Epithelial cell of prostate (primary cell): ENCODE measurements at regions not wholly inside any gene's neighbourhood (a gene's known extent, or its start where the extent isn't known, plus 50 kb on each side); places are given as distances from the start of the nearest gene placed in this dataset.
"Not testable (repeated sequence)": the region's sequence is repeated elsewhere in the genome, so short reads cannot be mapped to it uniquely, and the experiment has no call there.

Experiments
- DNase-seq: peaks from one replicate; pipeline ENCODE4 v3.0.0-alpha.2; 2011; ENCODE audit warnings: low read depth, low spot score
- H3K27ac ChIP-seq: fragments of 450-650 bp; 2 replicates; pipeline ENCODE4 v1.5.1; 2017; ENCODE audit warnings: mild to moderate bottlenecking

DNA sequence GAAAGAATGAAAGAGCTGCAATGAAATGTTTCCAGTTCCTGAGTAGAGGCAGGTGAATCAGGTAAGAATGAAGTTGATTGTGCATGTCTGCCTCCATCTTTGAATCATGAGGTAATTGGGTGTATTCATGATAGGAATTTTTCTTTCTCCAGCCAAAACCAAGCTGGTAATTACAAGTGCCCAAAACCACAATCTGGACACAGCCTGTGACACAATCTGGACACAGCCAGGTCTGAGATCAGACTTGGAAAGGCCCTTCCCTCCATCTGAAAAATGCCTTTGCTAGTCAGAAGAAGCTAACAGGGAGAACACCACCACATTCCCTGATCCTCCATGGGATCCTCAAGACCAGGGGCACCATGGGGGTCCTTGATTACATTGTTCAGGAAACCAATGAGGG lies 338.5 kb upstream of the THBS1 start:
- peak overlapping the region; percentile 66 for H3K27ac ChIP-seq
- peak; percentile 29 for DNase-seq

DNA sequence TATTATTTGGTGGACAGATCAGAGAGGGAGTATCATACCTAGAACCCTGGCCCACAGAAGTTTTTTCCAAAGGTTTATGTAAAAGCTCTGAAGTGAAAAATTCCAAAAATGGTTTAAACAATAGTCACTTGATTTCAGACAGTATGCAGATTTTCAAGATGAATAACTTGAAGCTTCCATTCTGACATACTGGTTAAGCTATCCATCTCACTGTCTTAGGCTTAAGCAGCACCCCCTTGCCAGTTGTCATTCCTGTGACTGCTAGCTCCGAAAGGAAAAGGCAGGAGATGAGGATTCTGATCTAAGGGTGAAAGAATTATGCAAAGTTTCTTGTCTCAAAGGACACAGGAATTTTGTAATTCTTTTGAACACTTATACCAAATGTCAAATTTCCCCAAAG lies 337.5 kb upstream of the THBS1 start:
- no peak overlapping the region for H3K27ac ChIP-seq
- DNase-seq: no peak

DNA sequence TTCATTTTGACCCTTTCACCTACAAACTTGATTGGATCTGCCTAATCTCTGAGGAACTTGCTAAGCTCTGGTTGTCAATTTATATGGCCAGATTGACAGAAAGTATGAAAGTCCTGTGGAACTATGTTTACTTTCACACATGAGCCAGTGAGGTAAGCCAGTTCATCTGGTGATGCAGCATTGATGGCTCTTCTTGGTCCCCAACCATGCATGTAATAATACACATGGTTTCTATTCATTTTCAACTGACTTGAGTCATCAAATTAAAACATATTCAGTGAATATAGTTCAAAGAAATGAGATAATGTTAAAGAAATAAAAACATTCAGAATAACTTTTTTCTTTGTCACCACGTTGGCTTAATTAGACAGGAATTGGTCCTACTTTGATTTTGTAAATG lies 336.1 kb upstream of the THBS1 start:
- no peak for DNase-seq
- no peak overlapping the region for H3K27ac ChIP-seq

DNA sequence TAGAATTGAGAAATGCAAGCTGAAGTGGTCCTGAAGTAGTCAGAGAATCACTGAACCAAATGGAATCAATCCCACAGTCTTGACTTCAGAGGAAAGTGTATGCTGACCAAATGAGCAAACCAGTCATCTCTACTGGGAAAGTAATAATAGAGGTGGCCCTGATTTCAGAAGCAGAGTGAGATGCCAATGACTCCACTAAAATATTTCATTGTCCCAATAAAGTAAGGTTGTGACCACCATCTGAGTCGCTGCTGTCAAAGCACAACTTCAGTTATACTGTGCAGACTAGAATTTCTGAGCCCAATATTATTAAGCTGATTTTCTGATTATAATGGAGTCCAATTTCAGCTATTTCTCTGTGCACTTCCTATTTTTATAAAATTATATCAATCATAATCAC lies 334.4 kb upstream of the THBS1 start:
- no peak for DNase-seq
- H3K27ac ChIP-seq: no peak overlapping the region

DNA sequence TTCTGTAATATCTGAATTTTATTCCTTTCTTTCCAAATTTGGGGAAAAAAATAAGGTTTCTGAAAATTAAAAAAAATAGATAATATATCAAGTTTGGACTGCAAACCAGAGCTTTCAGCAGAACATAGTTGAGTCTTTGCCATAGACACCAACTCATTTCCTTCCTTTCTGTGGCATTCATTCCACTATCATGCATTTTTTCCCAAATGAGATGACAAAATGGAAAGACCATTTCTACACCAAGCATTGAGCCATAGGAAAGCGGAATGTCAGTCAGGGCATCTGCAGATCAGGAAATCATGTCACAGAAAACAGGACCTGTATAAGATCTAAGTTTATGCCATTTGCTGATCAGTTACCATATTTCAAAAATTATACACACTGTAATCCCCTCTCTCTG lies 333.3 kb upstream of the THBS1 start:
- peak overlapping the region; percentile 29 for H3K27ac ChIP-seq
- no peak for DNase-seq

DNA sequence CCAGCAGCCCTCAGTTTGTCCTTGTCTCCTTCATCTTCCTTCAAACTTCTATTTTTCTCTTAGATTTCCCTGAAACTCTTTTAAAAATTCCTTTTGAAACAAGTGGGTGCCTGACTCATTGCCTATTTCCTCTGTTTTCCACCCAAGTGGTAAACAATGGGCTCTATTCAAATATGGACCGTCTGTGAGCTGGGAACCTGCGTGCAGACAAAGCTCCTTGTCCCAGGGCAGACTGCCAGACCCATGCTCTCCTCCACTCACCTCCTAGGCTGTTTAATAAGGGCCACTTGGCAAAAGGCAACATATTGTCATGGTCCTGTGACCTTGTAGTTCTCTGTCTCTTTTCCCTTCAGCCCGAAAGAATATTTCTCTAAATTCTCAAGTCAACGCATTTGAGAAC lies 332.7 kb upstream of the THBS1 start:
- no peak for DNase-seq
- H3K27ac ChIP-seq: peak overlapping the region; percentile 29

DNA sequence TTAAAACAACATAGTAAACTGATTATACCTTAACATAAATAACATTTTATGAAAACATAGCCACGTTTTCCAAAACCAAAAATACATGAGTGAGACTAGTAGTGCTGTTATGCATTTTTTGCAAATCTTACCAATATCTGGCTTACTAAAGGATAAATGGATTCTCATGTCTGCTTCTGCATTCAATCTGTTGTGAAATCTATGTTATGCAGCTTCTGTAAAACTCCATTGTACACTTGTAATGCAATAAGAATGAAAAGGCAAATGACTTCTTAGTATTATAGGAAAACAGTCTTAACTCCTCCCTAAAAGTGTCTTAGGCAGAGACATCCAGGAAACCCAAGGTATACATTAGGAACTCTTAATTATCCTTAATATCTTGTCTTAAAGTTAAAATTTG lies 330.9 kb upstream of the THBS1 start:
- no peak for DNase-seq
- H3K27ac ChIP-seq: no peak overlapping the region

DNA sequence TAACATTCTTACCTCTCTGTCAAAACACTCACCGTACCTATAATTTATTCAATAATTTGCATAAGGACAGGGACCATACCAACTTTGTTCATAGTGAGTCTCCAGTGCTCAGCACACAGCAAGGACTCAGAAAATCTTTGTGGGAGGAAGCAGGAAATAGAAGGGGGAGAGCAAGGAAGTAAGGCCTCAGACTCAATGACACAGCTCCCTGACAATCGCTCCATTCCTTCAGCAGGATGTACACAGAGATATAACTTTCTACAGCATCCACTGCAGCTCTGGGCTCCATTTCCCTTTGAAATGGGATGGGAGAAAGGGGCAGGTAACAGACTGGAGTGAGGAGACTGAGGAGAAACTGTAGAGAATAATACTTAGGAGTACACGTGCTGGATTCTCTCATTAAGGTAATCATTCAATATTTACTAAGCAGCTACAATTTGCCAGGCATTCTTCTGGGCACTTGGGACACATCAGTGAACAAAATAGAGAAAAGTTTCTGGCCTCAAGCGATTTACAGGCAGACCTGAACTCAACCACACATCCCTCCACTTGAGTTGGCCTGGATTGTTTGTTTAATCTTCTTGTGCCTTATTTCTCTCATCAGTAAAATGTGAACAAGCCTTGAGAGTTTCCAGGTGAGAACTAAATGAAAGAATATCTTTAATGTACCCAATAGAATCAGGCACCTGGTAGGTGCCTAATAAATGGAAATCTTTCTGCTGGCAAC lies 330.3 kb upstream of the THBS1 start:
- no peak for DNase-seq
- no peak overlapping the region for H3K27ac ChIP-seq

DNA sequence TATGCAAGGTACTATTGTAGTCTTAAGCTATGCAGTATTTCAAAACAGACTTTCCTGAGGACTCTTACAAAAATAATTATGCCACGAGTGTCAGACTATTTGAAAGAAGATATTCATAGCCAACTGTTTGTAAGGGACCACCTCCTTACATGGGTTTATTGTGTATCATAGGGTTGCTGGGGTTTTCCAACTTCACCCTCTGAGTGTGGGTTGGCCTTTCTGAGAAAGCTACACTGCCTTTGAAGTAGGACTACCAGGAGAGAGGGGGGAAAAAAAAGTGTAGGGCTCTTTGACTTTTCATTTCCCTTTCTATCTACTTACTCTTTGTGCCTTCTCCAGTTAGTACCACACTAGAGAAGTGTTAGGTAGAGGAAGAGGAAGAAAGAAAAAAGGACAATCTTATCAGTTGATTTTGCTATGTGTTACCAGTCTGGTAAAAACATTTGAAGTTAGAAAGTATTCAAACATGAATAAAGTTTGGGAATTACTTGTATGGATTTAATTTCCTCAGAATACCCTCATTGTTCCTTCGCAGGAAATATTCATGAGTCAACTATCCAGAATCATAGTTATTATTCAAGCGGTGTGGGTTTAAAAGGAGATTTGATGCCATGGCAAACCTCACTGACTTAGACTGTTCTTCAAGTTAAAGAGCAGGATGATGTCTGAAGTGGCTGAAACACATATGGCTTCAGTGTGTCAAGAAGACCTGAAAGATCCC lies 329.3 kb upstream of the THBS1 start:
- no peak for DNase-seq
- H3K27ac ChIP-seq: no peak overlapping the region

DNA sequence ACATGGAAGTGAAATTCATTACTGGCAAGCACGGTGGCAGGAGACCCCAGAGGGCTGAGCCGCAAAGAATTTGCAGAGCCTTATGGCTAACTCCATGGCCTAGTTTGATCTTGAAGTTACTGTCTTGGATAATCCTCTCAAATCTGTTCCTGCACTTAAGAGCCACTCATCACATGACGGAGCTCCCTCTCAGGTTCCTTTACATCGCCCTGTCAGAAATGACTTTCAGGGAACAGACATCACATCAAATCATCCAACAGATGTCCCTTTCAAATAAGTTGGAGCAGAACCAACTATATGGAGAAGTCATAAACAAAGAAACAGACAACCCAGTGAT lies 328.8 kb upstream of the THBS1 start:
- DNase-seq: no peak
- H3K27ac ChIP-seq: no peak overlapping the region

DNA sequence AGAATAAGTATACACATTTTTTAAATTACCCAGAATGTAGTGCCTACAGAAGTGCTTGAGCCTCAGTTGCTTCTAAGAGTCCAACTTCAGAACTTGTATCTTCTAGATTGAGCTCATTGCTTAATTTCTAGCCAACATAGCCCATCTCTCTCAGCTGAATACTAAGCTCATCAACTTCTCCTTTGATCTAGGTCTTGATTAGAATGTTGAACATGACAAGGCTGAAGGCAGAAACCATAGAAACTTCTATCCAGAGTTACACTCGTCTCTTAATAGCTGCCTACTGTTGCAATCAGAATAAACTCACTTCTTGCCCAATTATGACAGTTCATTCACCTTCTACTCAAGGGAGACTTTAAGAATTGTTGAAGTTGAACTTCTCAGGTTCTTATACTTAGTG lies 327.3 kb upstream of the THBS1 start:
- H3K27ac ChIP-seq: no peak overlapping the region
- DNase-seq: no peak

DNA sequence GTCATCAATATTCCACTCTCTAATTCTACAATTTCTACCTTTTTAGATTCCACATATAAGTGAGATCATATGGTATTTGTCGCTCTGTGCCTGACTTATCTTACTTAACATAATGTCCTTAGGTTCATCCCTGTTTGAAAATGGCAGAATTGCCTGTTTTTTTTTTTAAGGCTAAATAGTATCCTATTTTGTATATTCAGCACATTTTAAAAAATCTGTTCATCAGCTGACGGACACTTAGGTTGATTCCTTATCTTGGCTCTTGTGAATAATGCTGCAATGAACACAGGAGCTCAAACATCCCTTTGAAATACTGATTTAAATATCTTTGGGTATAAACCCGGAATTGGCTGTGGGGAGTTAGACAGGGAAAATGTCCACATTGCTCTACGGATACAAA lies 326.7 kb upstream of the THBS1 start:
- DNase-seq: no peak
- H3K27ac ChIP-seq: no peak overlapping the region

DNA sequence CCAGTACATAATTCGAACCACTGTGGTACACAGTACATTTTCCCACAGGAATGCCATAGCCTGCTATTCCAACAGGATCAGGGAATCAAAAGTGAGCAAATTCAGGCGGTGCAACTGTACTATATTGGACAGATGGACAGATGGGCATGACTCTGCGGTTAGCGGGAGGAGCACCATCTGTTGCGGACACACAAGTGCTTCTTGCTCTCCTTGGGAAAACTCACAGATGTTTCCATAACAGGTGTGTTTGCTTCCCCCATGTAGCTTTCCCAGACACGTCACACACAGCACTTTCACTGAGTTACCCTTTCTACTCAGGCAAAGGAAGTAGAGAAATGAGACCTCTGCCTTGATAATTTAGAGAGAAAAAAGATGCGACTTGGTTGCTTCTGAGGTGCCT lies 325.1 kb upstream of the THBS1 start:
- DNase-seq: no peak
- H3K27ac ChIP-seq: no peak overlapping the region

DNA sequence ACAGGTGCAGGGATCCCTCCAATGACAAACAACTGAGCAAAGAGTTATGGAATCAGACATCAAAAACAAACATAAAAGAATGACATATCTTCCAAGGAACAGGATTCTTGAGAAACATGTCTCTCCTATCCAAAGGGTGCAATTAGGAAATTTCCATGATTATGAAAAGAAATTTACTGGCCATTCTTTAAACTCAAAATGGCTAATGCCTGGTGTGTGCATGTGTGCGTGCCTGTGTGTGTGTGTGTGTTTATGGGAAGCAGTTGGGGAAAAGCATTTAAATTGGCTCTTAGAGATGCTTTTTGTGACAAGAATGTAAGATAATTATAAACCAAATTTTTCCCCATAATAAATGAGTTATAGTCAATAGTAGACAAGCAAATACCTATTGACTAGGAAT lies 320.5 kb upstream of the THBS1 start:
- H3K27ac ChIP-seq: no peak overlapping the region
- no peak for DNase-seq

DNA sequence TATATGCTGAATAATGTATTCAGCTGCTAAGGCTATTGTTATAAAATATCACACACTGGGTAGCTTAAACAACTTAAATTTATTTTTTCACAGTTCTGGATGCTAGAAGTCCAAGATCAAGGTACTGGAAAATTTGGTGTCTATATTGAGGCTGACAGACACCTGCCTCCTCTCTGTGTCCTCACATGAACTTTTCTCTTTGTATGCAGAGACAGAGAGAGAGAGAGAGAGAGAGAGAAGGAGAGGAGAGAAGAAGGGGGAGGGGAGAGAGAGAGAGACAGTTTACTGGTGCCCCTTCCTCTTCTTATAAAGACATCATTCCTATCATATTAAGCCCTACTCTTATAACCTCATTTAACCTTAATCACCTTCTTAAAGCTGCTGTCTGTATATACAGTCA lies 320.1 kb upstream of the THBS1 start:
- DNase-seq: no peak
- no peak overlapping the region for H3K27ac ChIP-seq

DNA sequence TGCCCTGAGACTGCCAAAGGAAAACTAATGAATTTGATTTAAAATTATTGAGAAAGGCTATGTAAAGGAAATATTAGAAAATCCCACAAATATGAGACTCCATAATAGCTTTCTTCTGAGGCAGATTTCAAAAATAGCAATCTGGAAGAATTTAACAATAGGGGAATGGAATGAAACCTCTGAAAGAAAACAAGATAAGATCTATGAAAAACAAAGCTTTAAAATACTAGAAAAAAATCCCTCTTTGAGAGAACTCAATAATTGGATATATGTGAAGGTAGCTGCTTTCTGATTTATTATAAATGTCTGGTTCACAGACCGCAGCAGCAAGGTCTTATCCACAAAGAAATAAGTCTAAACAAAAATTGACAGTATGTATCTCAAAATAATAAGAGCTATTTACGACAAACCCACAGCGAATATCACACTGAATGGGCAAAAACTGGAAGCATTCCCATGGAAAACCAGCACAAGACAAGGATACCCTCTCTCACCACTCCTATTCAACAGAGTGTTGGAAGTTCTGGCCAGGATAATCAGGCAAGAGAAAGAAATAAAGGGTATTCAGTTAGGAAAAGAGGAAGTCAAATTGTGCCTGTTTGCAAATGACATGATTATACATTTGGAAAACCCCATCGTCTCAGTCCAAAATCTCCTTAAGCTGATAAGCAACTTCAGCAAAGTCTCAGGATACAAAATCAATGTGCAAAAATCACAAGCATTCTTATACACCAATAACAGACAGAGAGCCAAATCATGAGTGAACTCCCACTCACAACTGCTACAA lies 319.3 kb upstream of the THBS1 start:
- not testable (repeated sequence) for DNase-seq, H3K27ac ChIP-seq

DNA sequence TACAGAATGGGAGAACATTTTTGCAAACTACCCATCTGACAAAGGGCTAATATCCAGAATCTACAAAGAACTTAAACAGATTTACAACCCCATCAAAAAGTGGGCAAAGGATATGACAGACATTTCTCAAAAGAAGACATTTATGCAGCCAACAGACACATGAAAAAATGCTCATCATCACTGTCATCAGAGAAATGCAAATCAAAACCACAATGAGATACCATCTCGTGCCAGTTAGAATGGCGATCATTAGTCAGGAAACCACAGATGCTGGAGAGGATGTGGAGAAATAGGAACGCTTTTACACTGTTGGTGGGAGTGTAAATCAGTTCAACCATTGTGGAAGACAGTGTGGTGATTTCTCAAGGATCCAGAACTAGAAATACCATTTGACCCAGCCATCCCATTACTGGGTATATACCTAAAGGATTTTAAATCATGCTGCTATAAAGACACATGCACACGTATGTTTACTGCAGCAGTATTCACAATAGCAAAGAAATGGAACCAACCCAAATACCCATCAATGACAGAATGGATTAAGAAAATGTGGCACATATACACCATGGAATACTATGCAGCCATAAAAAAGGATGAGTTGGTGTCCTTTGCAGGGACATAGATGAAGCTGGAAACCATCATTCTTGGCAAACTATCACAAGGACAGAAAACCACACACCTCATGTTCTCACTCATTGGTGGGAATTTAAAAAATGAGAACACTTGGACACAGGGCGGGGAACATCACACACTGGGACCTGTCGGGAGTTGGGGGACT lies 317.7 kb upstream of the THBS1 start:
- not testable (repeated sequence) for DNase-seq, H3K27ac ChIP-seq

DNA sequence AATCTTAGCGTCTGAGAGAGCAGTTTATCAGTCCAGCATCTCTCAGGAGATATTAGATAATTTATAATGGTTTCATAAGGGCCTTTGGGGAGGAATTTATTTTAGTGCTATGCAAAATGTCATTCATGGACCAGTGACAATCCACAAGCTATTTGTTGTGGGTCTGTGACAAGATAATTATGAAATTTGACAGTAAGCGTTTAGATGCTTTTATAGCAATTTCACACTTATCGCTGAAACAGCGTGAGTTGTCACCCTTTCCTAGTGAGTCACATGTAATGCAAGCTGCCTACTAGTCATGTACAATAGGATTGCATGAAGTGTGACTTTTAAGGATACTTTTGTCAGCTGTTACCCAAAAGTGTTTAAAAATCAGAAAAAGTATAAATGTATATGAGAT lies 315.6 kb upstream of the THBS1 start:
- DNase-seq: no peak
- no peak overlapping the region for H3K27ac ChIP-seq

DNA sequence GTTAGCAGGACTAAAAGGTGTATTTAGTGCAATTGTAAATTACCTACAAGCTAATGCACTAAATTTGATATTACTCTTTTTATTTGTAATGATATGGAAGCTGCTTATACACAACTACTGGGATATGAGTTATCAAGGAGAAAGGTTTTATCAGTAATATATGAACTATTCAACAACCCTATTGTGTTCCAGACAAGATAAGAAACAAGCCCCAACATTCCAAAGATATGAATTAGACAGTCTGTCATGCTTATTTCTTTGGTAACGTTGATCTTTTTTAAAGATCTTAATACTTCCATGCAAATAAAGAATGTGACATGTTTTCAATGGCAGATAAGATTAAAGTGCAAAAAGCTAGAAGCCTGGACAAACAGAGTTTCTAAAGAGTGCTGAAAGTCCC lies 314.0 kb upstream of the THBS1 start:
- no peak for DNase-seq
- no peak overlapping the region for H3K27ac ChIP-seq

DNA sequence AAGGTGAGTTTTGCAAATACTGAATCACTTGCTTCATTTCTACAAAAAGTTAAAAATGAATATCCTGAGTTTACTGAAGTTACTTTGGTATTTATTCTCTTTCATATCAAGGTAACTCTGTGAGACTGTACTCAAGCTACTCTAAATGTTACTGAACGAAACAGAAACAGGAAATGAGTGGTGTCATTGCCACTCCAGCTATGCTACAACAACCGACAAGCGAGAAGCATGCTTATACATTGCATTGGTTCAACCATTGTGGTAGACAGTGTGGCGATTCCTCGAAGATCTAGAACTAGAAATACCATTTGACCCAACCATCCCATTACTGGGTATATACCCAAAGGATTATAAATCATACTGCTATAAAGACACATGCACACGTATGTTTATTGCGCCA lies 313.2 kb upstream of the THBS1 start:
- no peak for DNase-seq
- no peak overlapping the region for H3K27ac ChIP-seq

DNA sequence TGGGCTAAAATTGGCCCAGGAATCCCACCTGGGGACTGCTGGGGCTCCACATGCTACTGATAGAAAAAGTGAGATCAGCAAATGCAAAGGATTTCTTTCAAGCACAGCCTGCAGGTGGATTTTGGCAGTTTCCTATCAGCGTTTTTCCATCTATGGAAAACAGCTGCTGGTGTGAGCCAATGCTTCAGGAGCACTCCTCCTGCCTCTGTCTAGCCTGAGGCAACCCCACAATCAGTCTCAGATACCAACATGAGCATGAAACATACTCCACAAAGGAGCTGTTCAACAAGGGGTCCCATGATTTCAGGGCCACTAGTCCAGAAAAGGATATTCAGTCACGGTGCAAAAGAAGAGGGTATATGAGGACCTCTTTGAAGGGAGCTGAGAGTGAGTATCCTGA lies 311.5 kb upstream of the THBS1 start:
- DNase-seq: no peak
- H3K27ac ChIP-seq: no peak overlapping the region
